GM19043 (cell line): ENCODE measurements at regions not wholly inside any gene's neighbourhood (a gene's known extent, or its start where the extent isn't known, plus 50 kb on each side); places are given as distances from the start of the nearest gene placed in this dataset.

Experiments
- ATAC-seq: cut with Tn5 transposase; IDR thresholded peaks from one replicate; pipeline ENCODE4 v1.9.1; 2021; ENCODE audit warnings: low read depth; ENCODE audit not compliant: unreplicated experiment

GRCh38 chr10:118537623-118538022 lies 57.8 kb downstream of the PRLHR start:
- no peak for ATAC-seq

GRCh38 chr10:118534136-118534535 lies 61.3 kb downstream of the PRLHR start:
- no peak for ATAC-seq

- no peak for ATAC-seq
Observed at GRCh38 chr10:118531105-118531852, 64.2 kb downstream of the PRLHR start.

GRCh38 chr10:118528426-118528825 lies 67.0 kb downstream of the PRLHR start:
- no peak for ATAC-seq

GRCh38 chr10:118523775-118524174 lies 71.7 kb downstream of the PRLHR start:
- ATAC-seq: no peak

GRCh38 chr10:118522791-118523498 lies 72.5 kb downstream of the PRLHR start:
- no peak for ATAC-seq

GRCh38 chr10:118521415-118522117 lies 73.9 kb downstream of the PRLHR start:
- ATAC-seq: no peak

GRCh38 chr10:118520116-118520742 lies 75.2 kb downstream of the PRLHR start:
- no peak for ATAC-seq

- no peak for ATAC-seq
Observed at GRCh38 chr10:118518095-118518494, 77.4 kb downstream of the PRLHR start.

- ATAC-seq: no peak
Observed at GRCh38 chr10:118516716-118517115, 78.7 kb downstream of the PRLHR start.

- ATAC-seq: no peak
Observed at GRCh38 chr10:118513174-118513573, 82.3 kb downstream of the PRLHR start.

GRCh38 chr10:118511711-118512110 lies 83.7 kb downstream of the PRLHR start:
- no peak for ATAC-seq

GRCh38 chr10:118508863-118509262 lies 86.6 kb downstream of the PRLHR start:
- ATAC-seq: no peak

- ATAC-seq: no peak
Observed at GRCh38 chr10:118508355-118508754, 87.1 kb downstream of the PRLHR start.

- ATAC-seq: no peak
Observed at GRCh38 chr10:118506671-118507590, 88.5 kb downstream of the PRLHR start.

GRCh38 chr10:118505363-118505762 lies 90.1 kb downstream of the PRLHR start:
- ATAC-seq: no peak

- ATAC-seq: no peak
Observed at GRCh38 chr10:118504467-118505205, 90.8 kb downstream of the PRLHR start.

- ATAC-seq: no peak
Observed at GRCh38 chr10:118504044-118504443, 91.4 kb downstream of the PRLHR start.

GRCh38 chr10:118503192-118503591 lies 92.3 kb downstream of the PRLHR start:
- no peak for ATAC-seq
